GM23248 (cell line): ENCODE measurements at regions not wholly inside any gene's neighbourhood (a gene's known extent, or its start where the extent isn't known, plus 50 kb on each side); places are given as distances from the start of the nearest gene placed in this dataset.

Experiments used
- DNase-seq: peaks from one replicate; pipeline ENCODE4 v3.0.0-alpha.2; 2015
- H2AFZ ChIP-seq: fragments of 200-600 bp; sonication (generic); 2 replicates; pipeline ENCODE4 v1.6.1; 2016; ENCODE audit warnings: antibody characterized with exemption
- H3F3A ChIP-seq: fragments of 200-600 bp; sonication (generic); 2 replicates; pipeline ENCODE4 v1.6.1; 2016; ENCODE audit warnings: mild to moderate bottlenecking, antibody characterized with exemption, mixed run types; ENCODE audit not compliant: insufficient read depth
- H3K27ac ChIP-seq: fragments of 200-600 bp; sonication (generic); 2 replicates; pipeline ENCODE4 v1.5.1; 2016; ENCODE audit warnings: mild to moderate bottlenecking
- H3K27me3 ChIP-seq: fragments of 200-600 bp; sonication (generic); replicated peaks from 2 replicates; pipeline ENCODE4 v1.6.1; 2016; ENCODE audit warnings: mild to moderate bottlenecking; ENCODE audit not compliant: insufficient read depth
- H3K36me3 ChIP-seq: fragments of 200-600 bp; sonication (generic); 2 replicates; pipeline ENCODE4 v1.6.1; 2016; ENCODE audit warnings: low read depth, mild to moderate bottlenecking
- H3K4me1 ChIP-seq: fragments of 200-600 bp; sonication (generic); 2 replicates; pipeline ENCODE4 v1.6.1; 2016; ENCODE audit warnings: mild to moderate bottlenecking; ENCODE audit not compliant: insufficient read depth
- H3K4me2 ChIP-seq: fragments of 200-600 bp; sonication (generic); one replicate; pipeline ENCODE4 v1.6.1; 2016; ENCODE audit warnings: mild to moderate bottlenecking; ENCODE audit not compliant: unreplicated experiment
- H3K4me3 ChIP-seq: fragments of 200-600 bp; sonication (generic); 2 replicates; pipeline ENCODE4 v1.5.1; 2016; ENCODE audit warnings: mild to moderate bottlenecking
- H3K79me2 ChIP-seq: fragments of 200-600 bp; sonication (generic); 2 replicates; pipeline ENCODE4 v1.6.1; 2016; ENCODE audit warnings: mild to moderate bottlenecking; ENCODE audit not compliant: insufficient read depth
- H3K9ac ChIP-seq: fragments of 200-600 bp; sonication (generic); 2 replicates; pipeline ENCODE4 v1.6.1; 2016; ENCODE audit warnings: mild to moderate bottlenecking
- H3K9me2 ChIP-seq: fragments of 200-600 bp; sonication (generic); 2 replicates; pipeline ENCODE4 v1.6.1; 2016; ENCODE audit warnings: mixed run types, mild to moderate bottlenecking, moderate library complexity; ENCODE audit not compliant: insufficient read depth
- H3K9me3 ChIP-seq: fragments of 200-600 bp; sonication (generic); one replicate; pipeline ENCODE4 v1.6.1; 2017; ENCODE audit warnings: low read depth
- H4K20me1 ChIP-seq: fragments of 200-600 bp; sonication (generic); 2 replicates; pipeline ENCODE4 v1.6.0; 2016; ENCODE audit not compliant: insufficient read depth
- EZH2 ChIP-seq: fragments of 200-600 bp; sonication (generic); IDR thresholded peaks from 2 replicates; pipeline ENCODE4 v1.6.1; 2018; ENCODE audit warnings: antibody characterized with exemption, mild to moderate bottlenecking; ENCODE audit not compliant: insufficient read depth, poor library complexity, severe bottlenecking
- EZH2phosphoT487 ChIP-seq: fragments of 200-600 bp; sonication (generic); IDR thresholded peaks from 2 replicates; pipeline ENCODE4 v1.6.1; 2018; ENCODE audit warnings: antibody characterized with exemption, moderate library complexity, mild to moderate bottlenecking, low read depth; ENCODE audit not compliant: insufficient read depth
- WGBS, 2 experiments: methylation state at CpG; one replicate each; pipeline ENCODE4 v1.1.6; 2015 to 2017; ENCODE audit warnings: low lambda C conversion rate in 2 of 2, low coverage in 1 of 2; ENCODE audit errors: missing lambda C conversion rate in 2 of 2; 5-methylcytosine and 5-hydroxymethylcytosine counted together
- in situ Hi-C: fragments of 300-500 bp; cut with MboI; formaldehyde crosslinking; loops from 2 replicates; pipeline ENCODE4 v1.15.0; 2020

GRCh38 chr16:79658301-79659033 is 57.9 kb upstream of the MAF start:
- Histone ChIP-seq H3K27ac (no peak overlapping the region), H3K4me1 (no peaks in the 10 kb centered on the region), H2AFZ (no peak overlapping the region), H3K9me2 (no peaks in the 10 kb centered on the region), H3K4me2 (no peak overlapping the region), H4K20me1 (no peaks in the 10 kb centered on the region), H3K36me3 (no peaks in the 10 kb centered on the region), H3K9ac (no peak overlapping the region), H3K27me3 (no peaks in the 10 kb centered on the region), H3K9me3 (no peaks in the 10 kb centered on the region), H3K79me2 (no peaks in the 10 kb centered on the region), H3K4me3 (no peak overlapping the region), H3F3A (no peaks in the 10 kb centered on the region)
- DNase-seq: peak; percentile 47
- WGBS, 2 experiments: 67 to 72% methylated on average over 22 of the region's 22 CpGs
- in situ Hi-C loops: no loop called here
- TF ChIP-seq EZH2phosphoT487 (no peak), EZH2 (no peak)

GRCh38 chr16:79656553-79657115 is 56.1 kb upstream of the MAF start:
- no peaks in the 10 kb centered on the region for H3K9me2 ChIP-seq
- in situ Hi-C loops: no loop called here
- H3K4me2 ChIP-seq: no peak overlapping the region
- no peaks in the 10 kb centered on the region for H3K9me3 ChIP-seq
- H3K27me3 ChIP-seq: no peaks in the 10 kb centered on the region
- no peak overlapping the region for H3K4me3 ChIP-seq
- TF ChIP-seq EZH2 (no peak), EZH2phosphoT487 (no peak)
- H2AFZ ChIP-seq: no peak overlapping the region
- H3K79me2 ChIP-seq: no peaks in the 10 kb centered on the region
- H3K9ac ChIP-seq: no peak overlapping the region
- no peaks in the 10 kb centered on the region for H3K36me3 ChIP-seq
- no peaks in the 10 kb centered on the region for H4K20me1 ChIP-seq
- no peaks in the 10 kb centered on the region for H3F3A ChIP-seq
- no peaks in the 10 kb centered on the region for H3K4me1 ChIP-seq
- DNase-seq: no peak
- WGBS, 2 experiments: 82 to 84% methylated on average over 6 of the region's 6 CpGs
- no peak overlapping the region for H3K27ac ChIP-seq

- no peaks in the 10 kb centered on the region for H3K9me2 ChIP-seq
- H4K20me1 ChIP-seq: no peaks in the 10 kb centered on the region
- H2AFZ ChIP-seq: no peak overlapping the region
- DNase-seq: no peak
- H3K4me2 ChIP-seq: no peak overlapping the region
- in situ Hi-C loops: no loop called here
- no peak overlapping the region for H3K9ac ChIP-seq
- H3K36me3 ChIP-seq: no peaks in the 10 kb centered on the region
- H3F3A ChIP-seq: no peaks in the 10 kb centered on the region
- H3K4me1 ChIP-seq: no peaks in the 10 kb centered on the region
- H3K27ac ChIP-seq: no peak overlapping the region
- WGBS, 2 experiments: 29 to 41% methylated on average over 6 of the region's 6 CpGs
- H3K79me2 ChIP-seq: no peaks in the 10 kb centered on the region
- H3K9me3 ChIP-seq: no peaks in the 10 kb centered on the region
- H3K4me3 ChIP-seq: no peak overlapping the region
- TF ChIP-seq EZH2phosphoT487 (no peak), EZH2 (no peak)
- H3K27me3 ChIP-seq: no peaks in the 10 kb centered on the region
Observed at GRCh38 chr16:79653373-79653891, 52.9 kb upstream of the MAF start.

- no peak overlapping the region for H3K4me3 ChIP-seq
Observed at GRCh38 chr16:79651363-79651762, 50.8 kb upstream of the MAF start.

More at GRCh38 chr16:79651363-79651762, 50.8 kb upstream of the MAF start:
- Histone ChIP-seq H3K9me2 (no peaks in the 10 kb centered on the region), H3K9me3 (no peaks in the 10 kb centered on the region), H3K9ac (no peak overlapping the region), H3K79me2 (no peaks in the 10 kb centered on the region), H3K4me1 (no peaks in the 10 kb centered on the region), H3K27ac (no peak overlapping the region), H3K36me3 (no peaks in the 10 kb centered on the region), H3F3A (no peaks in the 10 kb centered on the region), H3K27me3 (no peaks in the 10 kb centered on the region), H2AFZ (no peak overlapping the region), H3K4me2 (no peak overlapping the region), H4K20me1 (no peaks in the 10 kb centered on the region)
- TF ChIP-seq EZH2phosphoT487 (no peak), EZH2 (no peak)
- in situ Hi-C loops: no loop called here
- WGBS, 2 experiments: 24 to 34% methylated on average over 7 of the region's 7 CpGs
- DNase-seq: peak; percentile 7
